Prostate gland (tissue), 2 donors: ENCODE measurements at regions not wholly inside any gene's neighbourhood (a gene's known extent, or its start where the extent isn't known, plus 50 kb on each side); places are given as distances from the start of the nearest gene placed in this dataset.

Experiments used
- DNase-seq: peaks from one replicate; pipeline ENCODE4 v3.0.0-alpha.2; 2019; ENCODE audit warnings: low spot score
- H3K27ac ChIP-seq, 2 donors: fragments of 200-600 bp; sonication (generic); 2 replicates each; pipeline ENCODE4 v1.5.1; 2017 to 2019
- H3K27me3 ChIP-seq: fragments of 200-600 bp; sonication (generic); replicated peaks from 2 replicates; pipeline ENCODE4 v1.5.1; 2019; ENCODE audit not compliant: insufficient read depth
- H3K36me3 ChIP-seq, 2 donors: fragments of 200-600 bp; sonication (generic); 1 replicate in 1 of 2; 2 replicates in 1 of 2; pipeline versions ENCODE4 v1.5.1 to v1.8.1; 2017 to 2019
- H3K4me1 ChIP-seq: fragments of 200-600 bp; sonication (generic); replicated peaks from 2 replicates; pipeline ENCODE4 v1.5.1; 2019
- H3K4me3 ChIP-seq, 2 donors: fragments of 200-600 bp; sonication (generic); 2 replicates each; pipeline ENCODE4 v1.5.1; 2017 to 2019
- H3K9me3 ChIP-seq: fragments of 200-600 bp; sonication (generic); 2 replicates; pipeline ENCODE4 v1.5.1; 2017
- POLR2A ChIP-seq: fragments of 450-650 bp; IDR thresholded peaks from one replicate; pipeline ENCODE4 v1.6.1; 2016; ENCODE audit warnings: antibody characterized with exemption, mild to moderate bottlenecking
- POLR2AphosphoS5 ChIP-seq: sonication (generic); formaldehyde crosslinking; IDR thresholded peaks from one replicate; pipeline ENCODE4 v1.6.1; 2017; ENCODE audit warnings: antibody characterized with exemption
- WGBS: methylation state at CpG from one replicate; pipeline ENCODE4 v1.1.5; 2018; 5-methylcytosine and 5-hydroxymethylcytosine counted together
- intact Hi-C: fragments of 100-400 bp; cut with DNase I; formaldehyde crosslinking; loops from one replicate; pipeline ENCODE4 v1.14.2; 2022
- TF ChIP-seq, protein P1 (sequence below), 4 experiments: fragments of 200-600 bp in 2 of 4; fragments of 450-650 bp in 2 of 4; sonication (generic) in 2 of 4; IDR thresholded peaks; 1 replicate in 3 of 4; 2 replicates in 1 of 4; pipeline ENCODE4 v1.5.1; 2016 to 2019; ENCODE audit warnings: antibody characterized with exemption in 4 of 4, mild to moderate bottlenecking in 2 of 4, moderate library complexity in 2 of 4

DNA sequence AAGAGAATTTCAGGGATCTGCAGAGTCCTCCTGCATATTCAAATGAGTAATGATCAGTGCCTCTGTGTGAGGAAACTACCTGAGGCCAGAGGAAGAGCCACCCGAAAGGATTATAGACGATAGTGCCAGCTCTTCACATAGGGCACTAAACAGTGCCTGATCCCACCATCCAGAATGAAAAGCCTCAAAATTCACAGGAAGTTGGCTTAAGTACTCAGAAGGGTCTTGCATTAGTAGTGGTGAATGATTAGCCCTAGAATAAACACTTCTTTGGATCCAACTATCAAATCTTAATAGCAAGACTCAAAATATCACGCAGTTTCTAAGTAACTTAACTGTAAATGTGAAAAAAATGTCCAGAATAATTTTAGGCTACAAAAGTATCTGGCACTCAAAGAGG is 324.4 kb downstream of the ZNF674 start:
- H3K27me3 ChIP-seq: no peaks in the 10 kb centered on the region
- intact Hi-C loops: no loop called here
- H3K4me3 ChIP-seq: no peak overlapping the region
- no peaks in the 10 kb centered on the region for H3K9me3 ChIP-seq
- no peak overlapping the region for H3K27ac ChIP-seq
- no peak for DNase-seq
- 93% methylated on average over 3 of the region's 3 CpGs for WGBS
- TF ChIP-seq POLR2A (no peak), POLR2AphosphoS5 (no peak)
- TF ChIP-seq, protein P1, sequence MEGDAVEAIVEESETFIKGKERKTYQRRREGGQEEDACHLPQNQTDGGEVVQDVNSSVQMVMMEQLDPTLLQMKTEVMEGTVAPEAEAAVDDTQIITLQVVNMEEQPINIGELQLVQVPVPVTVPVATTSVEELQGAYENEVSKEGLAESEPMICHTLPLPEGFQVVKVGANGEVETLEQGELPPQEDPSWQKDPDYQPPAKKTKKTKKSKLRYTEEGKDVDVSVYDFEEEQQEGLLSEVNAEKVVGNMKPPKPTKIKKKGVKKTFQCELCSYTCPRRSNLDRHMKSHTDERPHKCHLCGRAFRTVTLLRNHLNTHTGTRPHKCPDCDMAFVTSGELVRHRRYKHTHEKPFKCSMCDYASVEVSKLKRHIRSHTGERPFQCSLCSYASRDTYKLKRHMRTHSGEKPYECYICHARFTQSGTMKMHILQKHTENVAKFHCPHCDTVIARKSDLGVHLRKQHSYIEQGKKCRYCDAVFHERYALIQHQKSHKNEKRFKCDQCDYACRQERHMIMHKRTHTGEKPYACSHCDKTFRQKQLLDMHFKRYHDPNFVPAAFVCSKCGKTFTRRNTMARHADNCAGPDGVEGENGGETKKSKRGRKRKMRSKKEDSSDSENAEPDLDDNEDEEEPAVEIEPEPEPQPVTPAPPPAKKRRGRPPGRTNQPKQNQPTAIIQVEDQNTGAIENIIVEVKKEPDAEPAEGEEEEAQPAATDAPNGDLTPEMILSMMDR (IDR thresholded peaks at IDR 0.05): no peak
- H3K36me3 ChIP-seq: no peaks in the 10 kb centered on the region
- no peaks in the 10 kb centered on the region for H3K4me1 ChIP-seq

DNA sequence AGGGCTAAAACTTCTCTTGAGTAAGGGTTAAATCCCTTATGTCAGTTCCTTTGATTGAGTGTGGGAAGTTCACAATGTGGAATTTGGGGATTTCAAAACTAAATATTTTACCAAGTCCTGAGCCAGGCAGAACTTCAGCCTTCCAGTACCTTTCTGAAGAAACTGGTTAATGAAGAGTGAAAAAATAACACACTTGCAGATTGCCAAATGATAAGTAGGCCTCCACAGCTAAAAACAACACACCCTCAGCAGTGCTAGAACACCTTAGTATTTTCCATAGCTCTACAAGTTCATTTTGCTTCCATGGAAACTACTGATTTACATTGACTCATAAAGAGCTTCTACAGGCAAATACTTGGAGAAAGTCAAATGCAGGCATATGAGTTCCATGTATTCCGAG is 326.8 kb downstream of the ZNF674 start:
- Histone ChIP-seq H3K36me3 (no peaks in the 10 kb centered on the region), H3K9me3 (no peaks in the 10 kb centered on the region), H3K4me3 (no peak overlapping the region), H3K27me3 (no peaks in the 10 kb centered on the region), H3K27ac (no peak overlapping the region), H3K4me1 (no peaks in the 10 kb centered on the region)
- DNase-seq: no peak
- intact Hi-C loops: no loop called here
- WGBS: 100% methylated on average over 1 of the region's 1 CpG
- TF ChIP-seq POLR2AphosphoS5 (no peak), POLR2A (no peak)
- TF ChIP-seq, protein P1 (IDR thresholded peaks at IDR 0.05): no peak

DNA sequence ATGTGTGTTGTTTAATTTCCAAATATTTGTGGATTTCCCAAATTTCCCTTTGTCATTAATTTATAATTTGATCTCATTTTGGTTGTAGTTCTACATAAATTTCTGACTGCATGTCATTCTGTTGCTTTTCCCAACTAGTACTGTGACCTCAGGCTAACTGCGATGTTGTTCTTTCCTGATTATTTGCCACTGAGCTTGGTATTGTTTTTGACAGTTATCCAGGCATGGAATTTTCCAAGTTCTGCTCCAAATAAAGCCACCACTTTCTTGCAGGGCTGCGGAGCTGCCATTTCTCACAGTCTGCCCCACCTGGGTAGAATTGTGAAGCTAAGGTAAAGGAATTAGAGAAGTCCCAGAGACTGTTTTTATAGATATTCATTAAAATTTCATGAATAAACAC is 328.8 kb downstream of the ZNF674 start:
- Histone ChIP-seq H3K27me3 (no peaks in the 10 kb centered on the region), H3K4me1 (no peaks in the 10 kb centered on the region), H3K36me3 (no peaks in the 10 kb centered on the region), H3K27ac (no peak overlapping the region), H3K4me3 (no peak overlapping the region), H3K9me3 (no peaks in the 10 kb centered on the region)
- WGBS: 71% methylated on average over 1 of the region's 2 CpGs
- no peak for DNase-seq
- intact Hi-C loops: no loop called here
- TF ChIP-seq, protein P1 (IDR thresholded peaks at IDR 0.05): no peak
- TF ChIP-seq POLR2A (no peak), POLR2AphosphoS5 (no peak)

DNA sequence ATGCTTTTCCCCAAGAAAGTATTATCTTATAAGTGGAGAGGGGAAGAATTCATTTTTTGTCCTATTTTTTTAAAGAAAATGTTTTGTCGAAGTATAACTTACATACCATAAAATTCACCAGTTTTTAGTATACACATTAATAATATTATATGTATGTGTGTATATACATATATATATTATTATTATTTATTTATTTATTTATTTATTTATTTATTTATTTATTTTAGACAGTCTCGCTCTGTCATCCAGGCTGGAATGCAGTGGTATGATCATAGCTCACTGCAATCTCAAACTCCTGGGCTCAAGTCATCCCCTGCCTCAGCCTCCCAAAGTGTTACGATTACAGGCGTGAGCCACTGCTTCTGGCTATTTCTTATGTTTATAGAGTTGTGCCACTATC is 334.1 kb downstream of the ZNF674 start:
- Histone ChIP-seq H3K4me1 (no peaks in the 10 kb centered on the region), H3K27ac (no peak overlapping the region), H3K9me3 (no peaks in the 10 kb centered on the region), H3K36me3 (no peaks in the 10 kb centered on the region), H3K4me3 (no peak overlapping the region), H3K27me3 (no peaks in the 10 kb centered on the region)
- no peak for TF ChIP-seq POLR2AphosphoS5
- TF ChIP-seq POLR2A: no peak
- intact Hi-C loops: no loop called here
- 96% methylated on average over 4 of the region's 4 CpGs for WGBS
- no peak for DNase-seq

DNA sequence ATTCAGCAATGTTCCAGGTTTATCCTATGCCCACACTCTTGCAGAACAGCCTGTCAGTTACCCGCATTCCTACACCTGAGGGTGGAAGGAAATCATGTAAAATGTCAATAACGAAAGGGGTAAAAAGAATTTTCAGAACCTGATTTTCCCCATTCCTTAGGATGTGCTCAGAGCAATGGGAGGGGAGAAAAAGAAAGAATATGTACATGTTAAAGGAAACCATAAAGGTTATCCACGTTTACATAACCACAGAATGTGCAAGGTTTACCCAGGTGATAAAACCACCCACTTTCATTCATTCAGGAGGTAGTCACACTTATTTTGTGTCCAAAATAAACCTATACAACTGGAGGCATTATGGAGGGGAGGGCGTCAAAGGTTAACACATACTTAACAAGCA is 335.5 kb downstream of the ZNF674 start:
- no peak for DNase-seq
- TF ChIP-seq POLR2A (no peak), POLR2AphosphoS5 (no peak)
- TF ChIP-seq, protein P1 (IDR thresholded peaks at IDR 0.05): no peak
- Histone ChIP-seq H3K9me3 (no peaks in the 10 kb centered on the region), H3K4me3 (no peak overlapping the region), H3K4me1 (no peaks in the 10 kb centered on the region), H3K27me3 (no peaks in the 10 kb centered on the region), H3K36me3 (no peaks in the 10 kb centered on the region), H3K27ac (no peak overlapping the region)
- 26% methylated on average over 4 of the region's 4 CpGs for WGBS
- intact Hi-C loops: no loop called here
